Left lung (tissue), 4 donors: ENCODE measurements at regions not wholly inside any gene's neighbourhood (a gene's known extent, or its start where the extent isn't known, plus 50 kb on each side); places are given as distances from the start of the nearest gene placed in this dataset.

Experiments used
- ATAC-seq: fragments of 200-7000 bp; cut with Tn5 transposase; one replicate; pipeline ENCODE4 v1.9.1; 2020; ENCODE audit warnings: moderate library complexity
- DNase-seq, 4 donors: peaks; one replicate each; pipeline ENCODE4 v3.0.0-alpha.2; 2013 to 2020
- H3K27ac ChIP-seq, 2 donors: fragments of 200-600 bp; sonication (generic) in 1 of 2; one replicate each; pipeline versions ENCODE4 v1.5.0 to v1.8.0; 2020 to 2021
- H3K27me3 ChIP-seq, 2 donors: fragments of 200-600 bp; sonication (generic) in 1 of 2; one replicate each; pipeline versions ENCODE4 v1.5.0 to v1.8.0; 2020 to 2021
- H3K36me3 ChIP-seq, 2 donors: fragments of 200-600 bp; sonication (generic) in 1 of 2; one replicate each; pipeline versions ENCODE4 v1.5.0 to v1.8.0; 2020 to 2021
- H3K4me1 ChIP-seq, 2 donors: fragments of 200-600 bp; one replicate each; pipeline ENCODE4 v1.8.0; 2021
- H3K4me3 ChIP-seq, 2 donors: fragments of 200-600 bp; sonication (generic) in 1 of 2; one replicate each; pipeline versions ENCODE4 v1.5.0 to v1.8.0; 2020 to 2021; ENCODE audit warnings: mild to moderate bottlenecking in 1 of 2
- H3K9me3 ChIP-seq, 2 donors: fragments of 200-600 bp; sonication (generic) in 1 of 2; one replicate each; pipeline versions ENCODE4 v1.5.0 to v1.8.0; 2020 to 2021
- CTCF ChIP-seq, 2 donors: fragments of 200-600 bp; sonication (generic) in 1 of 2; IDR thresholded peaks; one replicate each; pipeline versions ENCODE4 v1.5.0 to v1.8.0; 2021; ENCODE audit warnings: antibody characterized with exemption in 2 of 2
- intact Hi-C, 2 donors: fragments of 100-400 bp; cut with DNase I; formaldehyde crosslinking; loops; one replicate each; pipeline versions ENCODE4 v1.11.2 to v1.14.2; 2022
- donor health status: DM: no; HTN: yes; CAD: no.
- donor health status: DM: no; HTN: no; CAD: no.

DNA sequence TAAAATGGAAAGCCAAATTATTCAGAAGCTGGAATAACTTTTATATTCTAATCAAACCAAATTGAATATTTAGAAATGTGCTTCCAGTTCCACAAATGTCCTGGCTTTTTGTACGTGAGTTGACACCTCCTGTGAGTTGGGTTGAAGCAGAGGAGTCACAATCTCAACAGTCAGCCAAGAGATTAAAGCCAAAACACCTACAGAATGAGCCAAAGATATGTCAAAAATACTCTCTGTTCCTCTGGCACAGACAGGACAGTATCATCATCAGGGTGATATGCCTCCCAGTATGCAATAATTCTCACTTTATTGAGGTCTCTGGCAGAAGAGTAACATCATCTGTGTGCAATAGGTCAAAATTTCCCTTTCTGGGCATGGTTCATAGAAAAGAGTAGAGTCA lies 914.3 kb upstream of the AMELY start:
- intact Hi-C loops = no loop called here
- Histone ChIP-seq H3K36me3 (no peaks in the 10 kb centered on the region), H3K27me3 (no peaks in the 10 kb centered on the region), H3K4me3 (no peak overlapping the region), H3K27ac (no peak overlapping the region), H3K4me1 (no peaks in the 10 kb centered on the region), H3K9me3 (no peaks in the 10 kb centered on the region)
- TF ChIP-seq CTCF (IDR thresholded peaks at IDR 0.05) = no peak
- ATAC-seq (no peak), DNase-seq (no peak)

GRCh38 chrY:7821295-7822035 lies 909.9 kb upstream of the AMELY start:
- Histone ChIP-seq H3K4me1 (no peaks in the 10 kb centered on the region), H3K27ac (no peak overlapping the region), H3K9me3 (no peaks in the 10 kb centered on the region), H3K27me3 (no peaks in the 10 kb centered on the region), H3K4me3 (no peak overlapping the region), H3K36me3 (no peaks in the 10 kb centered on the region)
- DNase-seq = no peak
- intact Hi-C loops = no loop called here
- TF ChIP-seq CTCF (IDR thresholded peaks at IDR 0.05) = no peak
- no peak for ATAC-seq

DNA sequence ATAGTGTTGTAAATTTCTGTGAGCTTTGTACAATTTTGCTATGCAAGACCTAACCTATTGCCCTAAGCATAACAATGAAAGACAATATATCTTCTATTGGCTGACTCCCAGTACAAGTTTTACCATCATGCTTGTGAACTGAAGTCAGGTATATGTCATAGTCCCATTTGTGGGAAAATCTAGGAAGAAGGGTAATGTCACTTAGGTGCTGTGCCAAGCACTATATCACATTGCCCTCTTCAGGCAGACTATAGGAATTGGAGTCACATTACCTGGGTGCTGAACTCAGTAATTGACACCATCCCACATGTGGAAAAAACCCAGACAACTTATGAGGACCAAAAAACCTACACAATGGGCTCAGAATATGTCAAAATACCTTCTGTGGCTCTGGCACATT lies 907.4 kb upstream of the AMELY start:
- ATAC-seq = no peak
- Histone ChIP-seq H3K27me3 (no peaks in the 10 kb centered on the region), H3K4me3 (no peak overlapping the region), H3K9me3 (no peaks in the 10 kb centered on the region), H3K36me3 (no peaks in the 10 kb centered on the region), H3K27ac (no peak overlapping the region), H3K4me1 (no peaks in the 10 kb centered on the region)
- peak in 1 of 2 donors; percentile 26 for TF ChIP-seq CTCF (IDR thresholded peaks at IDR 0.05)
- no peak for DNase-seq
- intact Hi-C loops = no loop called here

DNA sequence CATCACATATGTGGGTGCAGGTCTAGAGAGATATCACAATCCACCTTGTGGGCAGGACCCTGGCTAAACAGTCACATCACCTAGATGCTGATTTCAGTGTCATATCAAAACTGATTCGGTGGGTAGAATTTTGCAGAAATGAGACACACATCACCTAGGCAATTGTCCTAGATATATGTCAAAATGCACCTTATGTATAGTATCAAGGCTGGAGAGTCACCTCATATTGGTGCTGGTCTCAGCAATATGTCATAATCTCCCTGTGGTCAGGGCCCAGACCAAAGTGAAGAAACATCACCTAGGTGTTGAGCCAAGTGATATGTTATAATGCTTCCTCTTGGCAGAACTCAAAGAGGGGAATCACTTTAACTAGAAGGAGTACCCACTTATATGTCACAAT lies 905.0 kb upstream of the AMELY start:
- intact Hi-C loops = no loop called here
- no peaks in the 10 kb centered on the region for H3K4me1 ChIP-seq
- no peak for TF ChIP-seq CTCF (IDR thresholded peaks at IDR 0.05)
- no peak for ATAC-seq
- no peak for DNase-seq
- H3K36me3 ChIP-seq = no peaks in the 10 kb centered on the region
- H3K4me3 ChIP-seq = no peak overlapping the region
- H3K27me3 ChIP-seq = no peaks in the 10 kb centered on the region
- no peaks in the 10 kb centered on the region for H3K9me3 ChIP-seq
- peak overlapping the region in 1 of 2 donors; percentile 18 for H3K27ac ChIP-seq

DNA sequence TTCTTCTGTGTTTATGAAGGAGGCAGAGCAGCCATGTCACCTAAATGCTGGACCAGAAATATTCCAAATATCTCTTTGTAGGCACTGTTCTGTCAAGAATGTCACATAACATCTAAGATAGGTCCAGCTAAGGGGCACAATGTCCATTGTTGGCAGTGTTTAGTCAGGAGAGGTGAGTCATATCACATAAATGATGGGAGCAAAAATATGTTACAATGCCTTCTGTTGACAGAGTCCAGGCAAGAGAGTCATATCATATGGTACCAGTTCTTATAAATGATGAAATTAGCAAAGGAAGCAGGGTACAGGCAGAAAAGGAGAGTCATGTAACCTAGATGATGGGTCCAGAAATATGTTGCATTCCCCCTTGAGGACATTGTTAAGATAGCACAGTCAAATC lies 904.4 kb upstream of the AMELY start:
- H3K27me3 ChIP-seq = no peaks in the 10 kb centered on the region
- ATAC-seq (no peak), DNase-seq (no peak)
- no peak overlapping the region for H3K27ac ChIP-seq
- H3K4me3 ChIP-seq = no peak overlapping the region
- H3K4me1 ChIP-seq = no peaks in the 10 kb centered on the region
- intact Hi-C loops = no loop called here
- no peak for TF ChIP-seq CTCF (IDR thresholded peaks at IDR 0.05)
- no peaks in the 10 kb centered on the region for H3K9me3 ChIP-seq
- H3K36me3 ChIP-seq = no peaks in the 10 kb centered on the region
